ENCODE measurements at regions not wholly inside any gene's neighbourhood (a gene's known extent, or its start where the extent isn't known, plus 50 kb on each side); places are given as distances from the start of the nearest gene placed in this dataset.

GRCh38 chr2:58862244-58862643, 621.1 kb upstream of the FANCL start:
- TF ChIP-seq CTCF (IDR thresholded peaks at IDR 0.05; ENCODE audit: low read length), result no peak
- no peak for TF ChIP-seq EZH2phosphoT487 (IDR thresholded peaks at IDR 0.05; ENCODE audit: low read length)
- TF ChIP-seq EZH2 (optimal IDR thresholded peaks at IDR 0.05; ENCODE audit: low read depth, low read length), result no peak

Data from MM.1S (cell line).